ENCODE measurements at regions not wholly inside any gene's neighbourhood (a gene's known extent, or its start where the extent isn't known, plus 50 kb on each side); places are given as distances from the start of the nearest gene placed in this dataset.
"Not testable (repeated sequence)": the region's sequence is repeated elsewhere in the genome, so short reads cannot be mapped to it uniquely, and the experiment has no call there.

- TF ChIP-seq CTCF (IDR thresholded peaks at IDR 0.05; ENCODE audit: low read depth, low read length, missing input control); ZBTB33 (IDR thresholded peaks at IDR 0.05); YY1 (IDR thresholded peaks at IDR 0.05); TAF1 (conservative IDR thresholded peaks at IDR 0.05); RAD21 (IDR thresholded peaks at IDR 0.05); ATF3 (IDR thresholded peaks at IDR 0.05); MAX (IDR thresholded peaks at IDR 0.05): not testable (repeated sequence)
Observed at GRCh38 chr17:21763738-21764340, 71.5 kb downstream of the KCNJ18 start.

Data from liver (tissue), 3 donors.